ENCODE measurements at regions not wholly inside any gene's neighbourhood (a gene's known extent, or its start where the extent isn't known, plus 50 kb on each side); places are given as distances from the start of the nearest gene placed in this dataset.

- TF ChIP-seq MBD1 (CRISPR knock-in tag; IDR thresholded peaks at IDR 0.05) (no peak), ELF4 (CRISPR knock-in tag; IDR thresholded peaks at IDR 0.05) (no peak), ARID4B (CRISPR knock-in tag; IDR thresholded peaks at IDR 0.05) (no peak), ZNF239 (CRISPR knock-in tag; IDR thresholded peaks at IDR 0.05) (no peak), ZNF518B (CRISPR knock-in tag; IDR thresholded peaks at IDR 0.05) (no peak)
Observed at GRCh38 chr10:128377988-128378387, 251.8 kb upstream of the MKI67 start (continued).

Measured in K562 (cell line).